SHP77 treated with DMSO at 0.1 percent for 48 hours (cell line): ENCODE measurements at regions not wholly inside any gene's neighbourhood (a gene's known extent, or its start where the extent isn't known, plus 50 kb on each side); places are given as distances from the start of the nearest gene placed in this dataset.
"Not testable (repeated sequence)": the region's sequence is repeated elsewhere in the genome, so short reads cannot be mapped to it uniquely, and the experiment has no call there.

Source experiments
- DNase-seq: peaks from one replicate; lab custom pipeline; 2025; lab: John Stamatoyannopoulos, UW

DNA sequence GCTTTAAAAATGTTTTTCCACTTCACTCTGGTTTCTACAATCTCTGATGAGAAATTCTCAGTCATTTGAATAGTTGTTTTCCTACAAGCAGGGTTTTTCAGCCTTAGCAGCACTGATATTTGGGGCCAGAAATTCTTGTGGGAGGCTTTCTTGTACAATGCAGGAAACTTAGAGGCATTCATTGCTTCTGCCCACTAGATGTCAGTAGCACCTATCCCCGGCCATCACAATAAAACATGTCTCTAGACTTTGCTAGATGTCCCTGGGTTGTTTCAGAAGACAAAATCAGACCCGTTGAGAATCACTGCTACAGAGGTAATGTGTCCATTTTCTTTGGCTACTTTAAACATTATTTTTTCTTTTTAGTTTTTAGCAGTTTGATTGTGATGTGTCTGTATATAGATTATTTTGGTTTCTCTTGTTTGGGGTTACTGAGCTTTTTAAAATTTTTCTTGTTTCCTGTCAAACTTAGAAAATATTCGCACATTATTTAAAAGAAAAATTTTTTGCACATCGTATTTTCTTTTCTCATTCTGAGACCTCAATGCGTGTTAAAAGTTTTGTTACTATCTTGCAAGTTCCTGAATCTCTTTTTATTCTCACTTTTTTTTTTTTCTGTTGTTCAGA lies 60.8 kb upstream of the CCDC179 start:
- no peak for DNase-seq

DNA sequence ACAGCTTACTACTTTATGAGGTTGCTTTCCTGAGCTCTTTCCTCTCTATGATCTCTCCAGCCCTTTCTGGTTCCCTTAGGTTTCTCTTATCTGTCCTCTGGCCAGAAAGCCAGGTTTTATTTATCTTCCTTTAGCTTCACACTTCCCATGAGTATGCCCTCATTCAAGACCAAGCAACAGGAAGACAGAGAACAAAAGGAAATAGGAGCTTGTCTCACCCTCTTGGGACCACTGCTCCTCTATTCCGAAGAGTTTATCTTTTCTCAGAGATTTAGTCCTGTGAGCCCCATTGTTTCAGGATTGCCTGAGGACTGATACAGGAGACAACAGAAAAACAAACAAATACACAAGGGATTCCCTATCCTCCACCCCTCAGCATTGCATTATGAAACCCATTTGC lies 62.4 kb upstream of the CCDC179 start:
- no peak for DNase-seq

DNA sequence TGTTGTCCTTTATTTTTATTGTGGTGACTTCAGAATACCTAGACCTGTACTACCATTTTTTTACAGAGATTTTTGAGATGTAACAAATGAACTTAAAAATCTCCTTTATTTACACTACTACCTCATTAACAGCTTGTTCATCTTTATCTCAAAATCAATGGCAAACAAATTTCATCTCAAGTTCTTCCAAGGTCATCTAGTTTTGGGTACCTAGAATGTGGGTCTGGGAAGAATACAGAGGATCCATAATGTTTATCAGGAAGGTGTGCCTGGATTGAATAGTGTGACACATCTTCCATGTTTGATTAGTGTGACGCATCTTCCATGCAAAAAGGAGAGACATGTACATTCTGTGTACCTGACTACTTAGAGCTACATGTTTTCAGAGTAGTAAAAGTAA lies 63.3 kb upstream of the CCDC179 start:
- DNase-seq = no peak

DNA sequence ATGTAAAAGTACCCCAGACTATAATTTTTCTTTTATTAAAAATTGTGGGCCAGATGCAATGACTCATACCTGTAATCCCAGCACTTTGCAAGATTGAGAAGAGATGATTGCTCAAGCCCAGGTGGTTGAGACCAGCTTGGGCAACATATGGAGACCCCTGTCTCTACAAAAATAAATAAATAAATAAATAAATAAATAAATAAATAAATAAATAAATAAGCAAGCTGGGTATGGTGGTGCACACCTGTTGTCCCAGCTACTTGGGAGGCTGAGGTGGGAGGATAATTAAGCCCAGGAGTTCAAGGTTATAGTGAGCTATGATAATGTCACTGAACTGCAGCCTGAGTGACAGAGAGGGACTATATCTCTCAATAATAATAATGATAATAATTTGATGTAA lies 66.1 kb upstream of the CCDC179 start:
- no peak for DNase-seq

DNA sequence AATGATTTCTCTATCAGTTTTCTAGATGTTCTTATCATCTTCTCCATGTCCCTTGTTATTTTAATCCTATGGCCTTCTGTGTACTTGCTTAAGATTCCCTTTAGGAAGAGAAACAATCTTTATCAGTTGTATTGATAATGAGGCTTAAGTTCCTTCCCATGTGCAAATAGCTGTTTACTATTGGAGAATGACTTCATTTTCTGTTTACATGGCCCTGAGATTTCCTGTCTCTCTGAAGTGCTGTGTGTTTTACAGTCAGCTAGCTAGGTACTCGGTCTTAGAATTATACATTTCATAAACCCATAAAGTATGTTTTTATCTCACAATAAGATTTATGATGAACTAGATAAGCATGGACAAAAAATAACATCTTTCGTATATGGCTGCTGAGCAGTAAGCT lies 67.5 kb upstream of the CCDC179 start:
- no peak for DNase-seq

DNA sequence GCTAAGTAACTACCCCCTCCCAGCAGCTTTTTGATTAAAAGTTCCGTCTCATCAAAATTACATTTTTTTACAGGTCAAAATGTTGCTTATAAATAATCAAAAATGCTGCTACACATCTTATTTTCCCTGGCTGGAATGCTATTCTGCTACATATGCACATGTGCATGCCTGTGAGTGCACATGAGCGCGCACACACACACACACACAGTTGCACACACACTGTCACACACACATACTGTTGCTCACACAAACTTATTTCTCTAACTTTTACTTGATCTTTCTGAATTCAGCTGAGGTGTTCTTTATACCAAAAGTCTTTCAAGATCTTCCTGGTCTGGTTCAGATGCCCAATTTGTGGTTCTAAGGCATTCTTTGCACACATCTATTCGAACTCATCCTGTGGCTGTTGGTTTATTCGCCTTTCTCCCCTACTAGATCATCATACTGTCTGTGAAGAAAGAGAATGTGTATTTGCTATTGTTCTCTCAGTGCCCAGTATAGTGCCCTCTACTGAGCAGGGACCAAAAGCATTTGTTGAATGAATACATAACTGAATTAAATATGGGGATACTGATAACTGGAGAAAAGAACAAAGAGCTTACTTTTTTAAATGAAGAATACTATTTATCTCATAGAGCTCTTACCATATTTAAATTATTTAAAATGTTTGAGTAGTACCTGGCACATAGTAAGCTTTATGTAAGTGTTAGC lies 68.1 kb upstream of the CCDC179 start:
- no peak for DNase-seq

DNA sequence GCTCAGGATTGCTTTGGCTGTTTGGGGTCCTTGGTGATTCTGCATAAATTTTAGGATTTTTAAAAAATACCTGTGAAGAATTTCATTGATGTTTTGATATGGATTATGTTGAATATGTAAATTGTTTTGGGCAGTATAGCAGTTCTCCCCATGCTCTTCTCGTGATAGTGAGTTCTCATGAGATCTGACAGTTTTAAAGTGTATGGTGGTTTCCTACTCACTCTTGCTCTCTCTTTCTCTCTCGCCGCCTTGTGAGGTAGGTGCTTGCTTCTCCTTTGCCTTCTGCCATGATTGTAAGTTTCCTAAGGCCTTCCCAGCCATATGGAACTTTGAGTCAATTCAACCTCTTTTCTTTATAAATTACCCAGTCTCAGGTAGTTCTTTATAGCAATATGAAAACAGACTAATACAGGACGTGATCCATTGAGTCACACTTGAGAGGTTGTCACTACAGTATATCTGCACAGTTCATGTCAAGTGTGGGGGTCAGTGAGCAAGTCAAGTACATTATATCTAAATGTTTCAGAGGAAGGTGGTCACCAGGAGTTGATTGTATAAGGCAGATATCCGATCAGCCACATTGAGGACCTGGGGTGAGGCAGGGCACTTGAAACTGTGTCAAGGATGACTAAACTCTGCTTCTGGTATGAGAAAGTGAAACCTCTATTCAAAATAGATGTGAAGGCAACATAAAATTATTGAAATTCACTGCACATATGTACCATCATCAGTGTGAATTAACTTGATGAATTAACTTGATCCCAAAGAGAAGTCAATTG lies 70.7 kb upstream of the CCDC179 start:
- no peak for DNase-seq

DNA sequence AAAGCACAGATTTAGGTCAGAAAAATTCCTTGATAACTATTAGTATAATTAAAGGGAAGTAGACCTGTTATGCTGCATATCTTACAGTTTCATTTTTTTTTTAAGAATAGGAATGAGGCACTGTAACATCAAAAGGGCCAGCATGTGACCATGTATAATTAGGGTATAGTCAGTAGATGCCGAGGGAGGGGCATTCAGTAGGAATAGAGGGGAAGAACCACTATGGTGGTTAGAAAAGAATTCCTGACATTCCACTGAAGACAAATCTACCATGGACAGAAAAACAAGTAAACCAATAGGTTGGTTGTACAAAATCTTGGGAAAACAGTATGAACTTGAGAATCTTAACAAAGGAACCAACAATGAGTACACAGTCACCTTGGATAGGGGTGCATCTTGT lies 78.4 kb upstream of the CCDC179 start:
- DNase-seq = no peak

DNA sequence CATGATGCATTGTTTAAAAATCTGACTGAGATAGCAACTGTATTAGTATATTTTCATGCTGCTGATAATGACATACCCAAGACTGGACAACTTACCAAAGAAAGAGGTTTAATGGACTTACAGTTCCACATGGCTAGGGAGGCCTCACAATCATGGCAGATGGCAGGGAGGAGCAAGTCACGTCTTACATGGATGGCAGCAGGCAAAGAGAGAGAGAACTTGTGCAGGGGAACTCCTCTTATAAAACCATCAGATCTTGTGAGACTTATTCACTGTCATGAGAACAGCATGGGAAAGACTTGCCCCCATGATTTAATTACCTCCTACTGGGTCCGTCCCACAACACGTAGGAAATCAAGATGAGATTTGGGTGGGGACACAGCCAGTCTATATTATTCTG lies 81.3 kb upstream of the CCDC179 start:
- DNase-seq = not testable (repeated sequence)

DNA sequence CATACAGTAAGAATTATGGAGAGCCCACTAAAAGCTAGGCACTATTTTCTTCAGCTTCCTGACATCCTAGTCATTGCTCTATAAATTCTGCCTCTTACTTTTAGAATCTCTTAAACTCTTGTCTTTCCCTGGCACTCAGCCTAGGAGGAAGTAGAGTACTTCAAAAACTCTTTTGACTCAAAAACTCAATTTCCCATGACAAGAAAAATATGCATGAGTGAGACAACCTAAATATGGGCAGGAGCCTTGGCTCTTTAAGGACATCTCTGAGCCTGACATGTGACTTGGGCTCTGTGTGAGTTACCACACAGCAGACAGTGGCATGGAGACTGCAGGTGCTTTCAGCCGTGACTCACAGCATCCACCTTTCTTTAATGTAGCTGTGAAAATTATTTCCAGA lies 97.5 kb upstream of the CCDC179 start:
- DNase-seq = no peak

DNA sequence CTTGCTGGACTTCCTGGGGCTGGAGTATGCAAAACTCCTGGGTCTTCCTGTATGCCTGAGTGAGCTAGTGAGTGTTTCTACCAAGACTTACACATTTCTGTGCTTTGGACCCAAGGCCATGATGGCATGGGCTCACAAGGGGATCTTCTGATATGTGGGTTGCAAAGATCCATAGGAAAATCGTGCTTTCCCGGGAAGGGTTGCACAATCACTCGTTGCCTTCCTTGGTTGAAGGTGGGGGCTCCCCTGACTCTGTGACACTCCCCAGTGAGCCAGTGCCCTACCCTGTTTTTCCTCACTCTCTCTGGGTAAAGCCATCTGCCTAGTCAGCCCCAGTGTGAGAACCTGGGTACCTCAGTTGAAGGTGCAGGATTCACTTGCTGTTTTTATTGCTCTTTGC lies 114.0 kb upstream of the CCDC179 start:
- no peak for DNase-seq

DNA sequence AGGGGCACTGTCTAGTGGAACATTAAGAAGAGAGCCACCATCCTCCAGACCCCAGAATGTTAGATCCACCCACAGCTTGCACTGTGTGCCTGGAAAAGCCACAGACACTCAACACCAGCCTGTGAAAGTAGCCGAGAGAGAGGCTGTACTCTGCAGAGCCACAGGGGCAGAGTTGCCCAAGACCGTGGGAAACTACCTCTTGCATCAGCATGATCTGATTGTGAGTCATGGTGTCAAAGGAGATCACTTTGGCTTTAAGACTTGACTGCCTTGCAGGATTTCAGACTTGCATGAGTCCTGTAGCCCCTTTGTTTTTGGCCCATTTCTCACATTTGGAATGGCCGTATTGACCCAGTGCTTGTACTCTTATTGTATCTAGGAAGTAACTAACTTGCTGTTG lies 115.9 kb upstream of the CCDC179 start:
- DNase-seq = no peak

DNA sequence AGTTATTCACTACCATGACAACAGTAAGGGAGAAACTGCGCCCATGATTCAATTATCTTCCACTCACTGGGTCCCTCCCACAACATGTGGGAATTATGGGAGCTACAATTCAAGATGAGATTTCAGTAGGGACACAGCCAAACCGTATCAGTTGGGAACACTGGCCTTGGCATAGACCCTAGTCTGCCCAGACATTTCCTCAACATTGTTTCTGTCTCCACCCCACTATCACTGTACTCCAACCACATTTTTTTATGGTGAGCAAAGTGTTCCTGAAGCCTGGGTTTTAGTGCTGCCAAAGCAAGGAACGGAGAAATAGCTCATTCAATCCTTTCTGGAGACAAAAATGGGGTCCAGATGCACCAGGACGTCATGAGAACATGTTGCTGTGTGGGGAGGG lies 122.6 kb upstream of the CCDC179 start:
- no peak for DNase-seq

DNA sequence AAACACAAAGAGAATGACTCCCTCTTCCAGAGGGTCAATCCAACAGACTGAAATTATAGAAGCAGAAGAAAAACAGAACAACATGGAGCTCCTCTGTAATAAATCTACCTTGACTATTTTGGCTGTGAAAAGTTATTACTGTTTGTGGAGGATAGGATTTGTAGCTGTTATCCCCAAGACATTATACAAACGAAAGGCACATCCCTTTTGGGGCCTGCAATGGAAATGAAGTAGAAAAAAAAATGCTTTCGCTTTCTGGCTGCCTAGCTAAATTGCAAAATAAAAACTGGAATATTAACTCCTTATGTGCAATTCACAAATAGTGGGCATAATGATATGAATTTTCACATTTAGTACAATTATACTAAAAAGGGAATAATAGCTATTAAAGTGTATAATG lies 123.8 kb upstream of the CCDC179 start:
- DNase-seq = no peak

DNA sequence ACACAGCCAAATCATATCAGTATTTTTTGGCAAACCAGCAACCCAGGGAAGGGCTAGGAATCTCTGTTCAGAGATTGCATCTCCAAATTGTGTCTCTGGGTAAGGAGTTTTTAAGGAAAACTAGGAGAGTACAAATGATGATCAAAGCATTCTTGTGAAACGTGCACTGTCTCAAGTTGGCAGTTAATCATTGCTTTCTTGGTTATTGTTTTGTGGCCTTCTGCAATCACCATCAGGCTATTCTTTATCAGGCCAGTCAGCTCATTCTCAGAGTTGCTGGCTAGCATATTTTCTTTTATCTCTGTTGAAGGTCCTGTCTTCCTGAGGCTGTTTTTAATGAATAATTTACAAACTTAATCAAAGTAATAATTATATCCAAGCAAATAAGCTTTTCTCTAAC lies 129.1 kb upstream of the CCDC179 start:
- no peak for DNase-seq

DNA sequence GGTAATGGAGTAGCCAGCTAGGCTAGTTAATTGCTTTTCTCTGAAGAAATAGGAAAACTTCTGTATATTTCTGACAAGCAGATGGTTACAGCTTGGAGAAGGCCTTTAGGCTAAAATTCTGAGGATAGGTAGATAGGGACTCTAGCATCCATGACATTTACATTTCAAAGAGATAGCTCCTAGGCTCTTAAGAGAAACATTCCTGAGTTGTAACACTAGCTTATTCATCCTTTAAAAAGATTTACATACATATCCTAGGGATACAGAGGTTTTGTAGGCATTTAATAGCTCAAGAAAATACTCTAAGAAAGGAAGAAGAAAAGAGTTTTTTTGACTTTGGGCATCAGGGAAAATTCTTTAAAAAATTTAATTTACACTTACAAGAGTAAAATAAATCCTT lies 130.9 kb upstream of the CCDC179 start:
- no peak for DNase-seq

DNA sequence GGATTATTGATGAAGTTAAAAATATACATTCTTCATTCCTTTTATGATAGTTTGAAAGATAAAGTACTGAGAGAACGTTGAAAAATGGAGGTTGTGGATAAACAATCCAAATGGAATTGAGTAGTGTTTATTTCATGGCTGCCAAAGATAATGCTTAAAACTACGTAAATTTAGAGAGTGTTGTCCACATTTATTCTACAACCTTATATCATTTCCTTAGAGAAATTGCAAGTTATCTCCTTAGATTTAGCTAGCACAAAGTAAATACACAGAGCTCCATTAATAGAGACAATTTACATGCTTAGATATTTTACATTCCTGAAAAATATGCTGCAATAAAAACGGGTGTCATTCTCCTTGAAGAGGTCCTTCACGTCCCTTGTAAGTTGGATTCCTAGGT lies 146.5 kb upstream of the CCDC179 start:
- no peak for DNase-seq

DNA sequence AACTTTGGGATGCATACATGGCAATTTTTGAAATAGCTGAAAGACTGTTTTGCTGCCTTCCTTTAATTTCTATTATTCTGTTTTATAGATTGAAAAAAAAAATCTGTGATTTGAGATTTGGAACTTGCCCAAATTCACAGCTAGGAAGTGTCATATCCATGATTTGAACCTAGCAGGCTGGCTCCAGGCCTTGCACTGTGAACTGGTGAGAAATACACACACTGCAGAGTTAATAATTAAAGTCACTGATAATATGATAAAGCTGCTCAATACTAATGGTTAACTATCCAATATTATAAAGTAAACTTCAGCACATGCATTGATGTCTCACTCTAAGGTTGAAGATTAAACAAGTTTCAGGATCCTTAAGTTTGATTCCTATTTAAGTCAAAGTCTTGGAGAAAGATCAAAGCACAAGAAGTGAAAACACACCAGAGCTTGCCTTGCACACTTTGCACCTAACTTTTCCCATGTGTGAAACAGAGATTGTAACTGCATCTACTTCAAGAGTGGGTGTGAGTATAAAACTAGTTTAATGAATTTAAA lies 150.6 kb upstream of the CCDC179 start:
- no peak for DNase-seq

DNA sequence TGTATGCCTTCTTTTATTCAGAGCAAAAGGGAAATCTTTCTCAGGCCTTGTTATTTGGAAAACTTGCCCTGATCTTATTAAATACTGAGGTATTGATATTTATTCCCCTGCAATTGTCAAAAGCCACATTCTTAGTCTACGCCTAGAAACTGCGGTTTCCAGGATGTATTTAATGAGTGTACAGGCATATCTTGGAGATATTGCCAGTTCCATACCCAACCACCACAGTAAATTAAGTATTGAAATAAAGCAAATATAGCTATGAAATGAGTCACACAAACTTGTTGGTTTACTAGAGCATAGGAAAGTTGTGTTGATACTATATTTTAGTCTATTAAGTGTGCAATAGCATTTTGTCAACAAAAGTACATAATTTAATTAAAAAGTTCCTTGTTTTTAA lies 152.7 kb upstream of the CCDC179 start:
- no peak for DNase-seq

DNA sequence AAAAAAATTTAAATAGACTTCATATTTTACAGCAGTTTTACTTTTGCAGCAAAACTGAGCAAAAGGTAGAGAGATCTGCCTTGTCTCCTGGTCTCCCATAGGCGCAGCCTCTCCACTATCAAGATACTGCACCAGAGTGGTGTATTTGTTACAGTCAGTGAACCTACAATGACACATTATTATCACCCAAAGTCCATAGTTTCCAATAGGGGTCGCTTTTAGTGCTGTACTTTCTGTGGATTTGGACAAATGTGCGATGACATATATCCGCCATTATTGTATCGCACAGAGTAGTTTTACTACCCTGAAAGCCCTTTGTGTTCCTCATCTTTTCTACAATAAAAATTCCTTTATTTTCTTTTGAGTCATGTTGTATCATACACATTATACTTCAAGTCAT lies 153.2 kb upstream of the CCDC179 start:
- no peak for DNase-seq

DNA sequence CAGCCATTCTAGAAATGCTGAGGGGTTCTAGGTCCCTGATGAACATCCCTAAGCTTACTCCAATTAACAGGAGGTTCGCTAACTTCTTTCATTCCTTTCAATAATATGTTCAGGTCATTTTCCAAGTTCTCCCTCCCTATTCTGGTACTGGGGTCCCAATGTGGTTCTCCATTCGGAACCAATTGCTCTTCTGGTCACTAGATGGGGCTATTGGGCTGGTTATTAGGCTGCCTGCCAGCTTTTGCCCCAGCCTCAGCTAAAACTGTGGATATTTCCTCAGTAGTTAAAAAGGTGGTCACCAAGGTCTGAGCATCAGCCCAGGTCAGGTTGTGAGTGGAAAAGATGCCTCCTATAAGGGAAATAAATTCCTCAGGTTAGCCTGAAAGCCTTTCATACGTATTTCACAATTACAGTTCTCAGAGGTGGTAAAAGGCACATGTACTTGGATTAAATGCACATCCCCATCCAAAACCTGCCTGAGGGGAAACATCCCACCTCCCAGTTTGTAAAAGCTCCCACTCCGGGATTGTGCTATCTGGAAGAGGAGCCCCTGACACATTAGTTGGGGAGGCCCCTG lies 161.1 kb upstream of the CCDC179 start:
- DNase-seq = no peak

DNA sequence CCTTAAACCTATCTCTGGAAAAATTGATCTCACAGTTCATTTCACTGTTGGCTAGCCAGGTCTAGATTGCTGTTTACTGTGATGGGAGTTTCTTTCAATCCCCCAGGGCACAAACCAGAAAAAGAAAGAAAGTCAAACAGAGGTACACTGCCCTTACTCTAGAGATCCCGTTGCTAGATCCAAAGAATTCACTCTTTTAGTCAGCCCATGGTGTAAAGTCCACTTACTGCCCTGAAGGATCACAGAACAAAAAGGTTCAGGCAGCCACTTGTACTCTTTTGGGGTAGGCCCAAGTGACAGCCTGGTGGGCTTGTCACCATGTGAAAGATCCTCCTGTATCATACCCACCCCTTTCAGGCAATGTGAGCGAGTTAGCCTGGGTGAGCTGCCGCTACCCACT lies 162.6 kb upstream of the CCDC179 start:
- DNase-seq = no peak

DNA sequence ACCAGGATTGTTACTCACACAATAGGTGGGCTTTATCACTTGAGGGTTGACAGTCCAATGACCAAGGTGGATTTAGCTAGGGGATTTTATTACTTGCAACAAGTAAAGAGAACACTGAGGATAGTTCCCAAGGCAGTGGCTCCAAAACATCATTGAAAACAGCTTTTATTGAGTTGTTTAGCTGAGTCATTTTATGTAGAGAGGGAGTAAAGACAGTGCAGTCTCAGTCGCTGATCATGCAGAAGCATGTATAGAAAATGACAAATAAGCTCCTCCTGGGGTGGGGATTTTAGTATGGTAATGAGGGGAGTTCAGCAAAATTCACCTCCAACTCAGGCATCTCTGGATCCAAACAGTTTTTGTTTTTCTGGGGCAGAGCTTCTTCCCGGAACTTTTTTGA lies 163.0 kb upstream of the CCDC179 start:
- no peak for DNase-seq
